ENCODE measurements at regions not wholly inside any gene's neighbourhood (a gene's known extent, or its start where the extent isn't known, plus 50 kb on each side); places are given as distances from the start of the nearest gene placed in this dataset.

GRCh38 chr13:22018076-22018835, 347.4 kb downstream of the FGF9 start:
- DNase-seq: no peak

- DNase-seq: no peak
Observed at GRCh38 chr13:22018836-22019210, 347.9 kb downstream of the FGF9 start.

- DNase-seq: no peak
Observed at GRCh38 chr13:22024381-22024994, 353.6 kb downstream of the FGF9 start.

GRCh38 chr13:22027566-22027965, 356.7 kb downstream of the FGF9 start:
- DNase-seq: no peak

DNA sequence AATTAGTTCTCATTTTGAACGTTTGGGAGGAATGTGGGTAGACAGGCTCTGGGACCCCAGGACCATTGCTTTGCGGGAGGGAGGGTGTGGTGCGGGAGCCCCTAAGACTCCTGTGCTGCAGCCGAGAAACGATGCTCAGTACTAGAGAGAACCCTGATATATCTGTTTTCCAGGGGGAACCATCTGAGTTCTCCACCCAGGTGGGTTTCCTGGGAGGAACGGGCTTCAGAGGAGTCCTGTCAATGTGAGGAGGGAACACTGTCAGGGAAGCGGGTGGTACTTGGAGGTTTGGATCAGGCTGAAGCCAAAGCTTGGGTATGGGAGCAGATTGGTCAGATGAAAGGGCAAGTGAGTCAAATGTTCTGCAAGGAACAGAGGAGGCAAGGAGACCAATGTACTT, 358.0 kb downstream of the FGF9 start:
- no peak for DNase-seq

DNA sequence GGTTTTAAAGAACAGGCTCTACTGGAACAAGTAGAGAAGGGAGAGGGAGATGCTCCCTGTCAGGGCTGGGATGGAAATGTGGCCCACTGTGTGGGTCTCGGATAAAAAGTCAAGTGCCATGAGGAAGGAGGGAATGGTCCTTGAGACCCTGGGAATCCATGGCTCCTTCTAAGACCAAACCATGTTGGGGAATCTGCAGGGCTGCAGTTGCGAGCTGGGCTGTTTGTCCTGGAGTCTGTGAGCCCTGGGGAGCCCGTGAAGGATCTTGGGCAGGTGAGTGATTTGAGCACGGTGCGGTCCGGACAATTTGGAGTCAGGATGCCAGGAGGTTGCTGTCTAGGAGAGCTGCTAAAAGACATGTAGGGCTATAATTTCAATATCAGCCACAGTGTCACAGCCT, 359.4 kb downstream of the FGF9 start:
- DNase-seq: no peak

DNA sequence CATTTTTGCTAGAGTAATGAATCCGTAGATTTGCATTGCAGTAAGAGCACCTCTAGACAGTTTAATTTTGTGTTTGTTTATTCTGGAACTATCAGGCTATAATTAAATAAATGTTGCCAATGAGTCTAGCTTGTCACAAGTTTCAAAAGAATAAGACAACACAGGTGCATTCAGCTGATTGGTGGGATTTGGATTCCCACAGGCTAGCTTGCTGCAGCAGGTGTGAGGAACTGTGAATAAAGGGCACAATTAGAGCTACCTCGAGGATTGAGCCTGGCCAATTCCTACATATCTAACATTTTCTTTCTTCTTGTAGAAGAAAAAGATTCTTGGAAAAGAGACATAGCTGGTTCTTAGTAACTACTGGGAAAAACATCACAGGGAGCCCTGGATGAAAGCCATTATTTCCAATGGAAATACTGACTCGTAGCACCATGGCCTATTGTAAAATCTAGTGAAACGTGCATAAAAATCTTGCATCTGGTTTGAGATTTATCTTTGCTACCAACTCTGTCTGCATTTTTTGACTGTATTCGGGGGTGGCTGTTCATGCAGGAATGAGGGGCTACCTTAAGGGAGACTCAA, 360.9 kb downstream of the FGF9 start:
- no peak for DNase-seq

- DNase-seq: no peak
Observed at GRCh38 chr13:22032905-22033304, 362.0 kb downstream of the FGF9 start.

DNA sequence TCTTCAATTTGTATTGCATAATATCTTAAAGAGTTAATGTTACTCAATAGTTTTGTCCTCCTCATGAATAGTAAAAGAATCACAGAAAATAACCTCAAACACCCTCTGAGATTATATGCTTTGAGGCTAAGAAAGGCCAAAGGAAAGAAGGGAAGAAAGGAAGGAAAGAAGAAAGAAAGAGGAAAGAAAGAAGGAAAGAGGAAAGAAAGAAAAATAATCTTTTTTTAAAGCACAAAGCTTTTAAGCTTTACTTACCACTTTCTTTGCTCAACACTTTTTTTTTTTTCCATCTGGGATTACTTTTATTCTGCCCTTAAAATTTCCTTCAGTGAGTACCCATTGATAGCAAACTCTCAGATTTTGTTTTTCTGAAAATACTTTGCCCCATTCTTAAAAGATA, 369.1 kb downstream of the FGF9 start:
- DNase-seq: no peak

DNA sequence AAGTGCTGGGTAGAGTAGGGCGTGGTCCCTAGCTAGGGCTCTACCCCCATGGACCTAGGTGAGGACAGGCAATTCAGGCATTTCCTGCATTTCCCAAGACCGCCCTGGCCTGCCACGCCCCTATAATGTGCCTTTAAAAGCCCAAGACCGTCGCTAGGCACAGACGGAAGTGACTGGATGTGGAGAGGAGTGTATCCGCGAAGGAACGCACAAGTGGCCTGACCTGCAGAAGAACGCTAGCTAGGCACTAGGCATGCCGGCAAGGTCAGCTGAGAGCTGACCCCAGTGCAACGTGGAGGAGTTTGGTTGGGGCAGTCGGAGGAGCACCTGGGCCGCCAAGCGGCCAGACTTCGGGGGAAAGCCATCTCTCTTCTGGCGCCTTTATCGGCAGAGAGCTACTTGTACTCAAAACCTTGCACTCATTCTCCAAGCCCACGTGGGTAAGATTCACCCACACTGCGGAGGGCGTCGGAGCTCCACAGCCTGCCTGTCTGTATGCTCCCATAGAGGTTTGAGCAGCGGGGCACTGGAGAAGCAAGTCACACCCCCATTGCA, 370.0 kb downstream of the FGF9 start:
- DNase-seq: no peak

- no peak for DNase-seq
Observed at GRCh38 chr13:22041741-22042140, 370.9 kb downstream of the FGF9 start.

- peak; percentile 79 for DNase-seq
Observed at GRCh38 chr13:22047082-22047784, 376.4 kb downstream of the FGF9 start.

DNA sequence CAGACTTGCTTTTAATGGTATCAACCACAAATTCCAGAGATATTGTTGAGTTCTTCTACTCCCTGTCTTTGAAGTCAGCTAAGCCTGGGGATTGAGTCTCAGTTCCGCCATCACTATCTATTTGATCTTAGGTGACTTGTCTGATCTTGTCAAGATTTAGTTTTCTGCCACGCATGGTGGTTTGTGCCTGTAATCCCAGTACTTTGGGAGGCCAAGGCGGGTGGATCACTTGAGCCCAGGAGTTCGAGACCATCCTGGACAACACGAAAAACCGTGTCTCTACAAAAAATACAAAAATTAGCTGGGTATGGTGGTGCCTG, 376.9 kb downstream of the FGF9 start:
- DNase-seq: no peak

DNA sequence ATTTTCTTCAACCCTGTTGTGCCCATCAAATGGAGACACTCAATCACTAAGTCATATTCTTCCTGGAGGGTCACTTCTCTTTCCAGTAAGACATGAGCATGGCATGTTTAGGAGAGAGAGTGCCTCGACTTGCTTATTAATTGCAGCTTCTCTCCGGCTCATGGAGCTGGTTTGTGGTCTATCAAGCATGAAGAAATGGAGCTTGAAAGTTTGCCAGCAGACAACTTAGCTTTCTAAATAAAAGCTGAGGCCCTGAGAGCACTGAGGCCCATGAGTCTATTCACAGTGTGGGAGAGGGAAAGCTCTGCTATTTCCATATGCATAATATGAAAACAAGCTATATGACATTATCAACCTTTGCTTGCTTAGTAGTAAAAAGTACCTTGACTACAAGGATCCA, 378.5 kb downstream of the FGF9 start:
- DNase-seq: peak; percentile 61

DNA sequence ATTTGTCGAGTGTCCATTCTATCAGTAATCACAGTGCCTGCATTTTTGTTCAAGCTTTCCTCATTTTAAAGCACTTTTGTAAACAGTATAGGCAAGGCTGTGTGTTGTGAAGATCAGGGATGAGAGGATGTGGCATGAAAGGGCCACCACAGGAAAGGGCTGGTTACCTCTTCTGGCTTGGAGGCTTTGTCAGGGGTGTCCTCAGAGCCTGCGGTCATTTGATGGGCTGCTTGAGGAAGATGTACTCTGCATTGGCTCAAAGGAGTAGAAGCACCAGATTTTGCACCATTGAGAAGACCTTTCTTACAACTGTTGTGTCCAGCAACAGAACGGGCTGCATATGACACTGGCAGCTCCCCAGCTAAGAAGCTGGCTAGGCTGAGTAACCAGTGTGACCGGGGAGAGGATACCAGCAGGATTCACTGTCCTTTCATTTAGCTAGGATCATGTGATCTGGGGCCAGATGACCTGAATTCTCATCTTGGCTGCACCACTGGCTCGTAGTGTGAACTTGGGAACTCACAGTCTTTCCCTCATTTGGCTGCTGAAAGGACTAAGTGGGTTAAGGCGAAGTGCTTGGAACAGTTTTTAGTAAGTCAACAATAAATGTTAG, 380.2 kb downstream of the FGF9 start:
- DNase-seq: no peak

DNA sequence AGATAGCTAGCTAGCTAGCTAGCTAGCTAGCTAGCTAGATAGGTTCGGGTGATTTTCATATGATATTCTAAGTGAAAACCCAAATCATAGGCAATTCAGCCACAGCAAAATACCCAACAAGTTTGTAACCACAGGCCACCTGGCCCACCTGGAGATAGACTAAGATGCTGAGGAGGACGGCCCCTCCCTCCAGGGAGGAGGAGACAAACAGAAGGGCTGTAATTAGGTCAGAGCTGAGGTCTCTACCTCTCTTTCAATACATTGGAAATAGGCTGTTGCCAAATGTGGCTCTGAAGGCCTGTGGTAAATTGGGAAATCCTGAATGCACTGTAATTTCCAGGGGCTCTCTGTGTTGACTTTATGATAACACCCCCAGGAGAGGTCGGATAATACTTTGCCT, 382.2 kb downstream of the FGF9 start:
- DNase-seq: no peak

- peak; percentile 18 for DNase-seq
Observed at GRCh38 chr13:22055259-22055658, 384.4 kb downstream of the FGF9 start.

DNA sequence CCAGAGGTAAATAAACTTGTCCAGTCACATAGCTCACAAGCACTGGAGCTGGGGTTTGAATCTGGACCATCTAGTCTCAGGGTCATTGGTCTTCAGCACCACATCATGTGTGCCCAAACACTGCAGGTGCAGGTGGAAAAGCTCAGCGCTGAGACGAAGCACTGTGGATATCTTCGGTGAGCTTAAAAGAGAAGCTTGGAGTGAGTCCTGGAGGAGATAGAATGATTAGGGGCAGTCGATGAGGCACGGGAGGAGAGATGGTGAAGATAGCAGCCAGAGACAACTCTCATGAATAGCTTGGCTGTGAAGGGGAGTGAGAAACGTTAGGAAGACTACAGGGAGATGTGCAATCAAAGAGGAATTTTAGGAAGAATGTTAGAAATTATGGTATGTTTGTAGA, 389.3 kb downstream of the FGF9 start:
- no peak for DNase-seq

GRCh38 chr13:22061371-22061805, 390.5 kb downstream of the FGF9 start:
- DNase-seq: peak; percentile 21

DNA sequence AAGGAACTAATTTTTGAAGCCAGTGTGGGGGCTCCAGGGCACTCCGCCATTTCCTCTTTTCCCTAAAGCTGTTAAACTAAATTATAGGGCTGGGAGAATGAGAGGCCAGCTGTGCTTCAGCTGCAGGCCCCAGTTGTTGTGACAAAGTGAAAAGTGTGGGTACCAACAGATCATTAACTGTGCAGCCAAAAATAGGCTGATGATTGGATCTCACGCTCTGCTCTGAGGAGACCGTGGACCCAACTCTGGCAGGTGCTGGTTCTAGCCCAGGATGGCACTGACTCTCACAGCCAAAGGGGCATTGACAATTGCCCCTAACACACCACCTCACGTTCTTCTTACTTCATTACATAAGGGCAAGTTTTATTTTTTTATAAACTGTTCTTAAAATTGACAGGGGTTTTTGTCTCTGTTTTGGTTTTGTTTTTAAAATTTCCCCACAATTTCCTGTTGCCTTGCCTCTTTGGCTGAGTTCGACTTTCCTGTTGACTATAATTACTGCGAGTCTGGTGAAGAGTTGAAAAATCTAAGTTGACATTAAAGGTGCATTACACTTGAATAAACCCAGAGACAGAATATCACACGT, 391.0 kb downstream of the FGF9 start:
- DNase-seq: no peak

DNA sequence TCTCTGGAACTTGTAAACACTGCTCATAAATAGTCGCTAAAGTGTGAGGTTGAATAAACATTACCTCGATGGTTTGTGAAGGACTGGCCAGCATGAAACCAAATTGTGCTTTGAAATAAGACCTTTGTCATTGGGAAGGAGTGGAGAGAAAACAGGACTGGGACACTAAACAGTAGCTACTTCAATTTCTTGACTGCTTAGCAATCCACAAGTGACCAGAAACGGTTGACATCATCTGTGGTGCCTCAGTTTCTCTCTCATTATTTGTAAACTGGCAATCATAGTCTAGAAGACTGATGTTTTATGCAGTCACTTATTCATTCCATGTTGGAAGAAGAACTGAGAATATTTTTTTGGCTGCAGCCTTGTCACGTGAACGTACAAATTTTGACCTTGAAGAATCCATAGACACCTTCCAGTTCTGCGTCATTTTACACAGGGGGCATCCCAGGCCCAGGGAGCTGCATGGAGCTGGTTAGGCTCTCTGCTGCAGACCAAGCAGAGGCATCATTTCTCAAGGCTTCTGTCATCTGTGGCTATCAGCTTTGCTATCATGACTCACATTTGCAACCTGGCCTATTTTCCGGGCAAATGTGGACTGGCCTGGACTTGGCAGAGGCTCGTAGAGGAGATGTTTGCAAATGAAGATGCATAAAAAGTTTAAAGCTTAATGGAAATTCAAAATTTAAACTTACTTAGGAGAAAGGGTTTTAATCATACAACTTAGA, 391.8 kb downstream of the FGF9 start:
- DNase-seq: no peak

All from kidney glomerular epithelial cell (primary cell).